ENCODE measurements at regions not wholly inside any gene's neighbourhood (a gene's known extent, or its start where the extent isn't known, plus 50 kb on each side); places are given as distances from the start of the nearest gene placed in this dataset.
"Not testable (repeated sequence)": the region's sequence is repeated elsewhere in the genome, so short reads cannot be mapped to it uniquely, and the experiment has no call there.

DNA sequence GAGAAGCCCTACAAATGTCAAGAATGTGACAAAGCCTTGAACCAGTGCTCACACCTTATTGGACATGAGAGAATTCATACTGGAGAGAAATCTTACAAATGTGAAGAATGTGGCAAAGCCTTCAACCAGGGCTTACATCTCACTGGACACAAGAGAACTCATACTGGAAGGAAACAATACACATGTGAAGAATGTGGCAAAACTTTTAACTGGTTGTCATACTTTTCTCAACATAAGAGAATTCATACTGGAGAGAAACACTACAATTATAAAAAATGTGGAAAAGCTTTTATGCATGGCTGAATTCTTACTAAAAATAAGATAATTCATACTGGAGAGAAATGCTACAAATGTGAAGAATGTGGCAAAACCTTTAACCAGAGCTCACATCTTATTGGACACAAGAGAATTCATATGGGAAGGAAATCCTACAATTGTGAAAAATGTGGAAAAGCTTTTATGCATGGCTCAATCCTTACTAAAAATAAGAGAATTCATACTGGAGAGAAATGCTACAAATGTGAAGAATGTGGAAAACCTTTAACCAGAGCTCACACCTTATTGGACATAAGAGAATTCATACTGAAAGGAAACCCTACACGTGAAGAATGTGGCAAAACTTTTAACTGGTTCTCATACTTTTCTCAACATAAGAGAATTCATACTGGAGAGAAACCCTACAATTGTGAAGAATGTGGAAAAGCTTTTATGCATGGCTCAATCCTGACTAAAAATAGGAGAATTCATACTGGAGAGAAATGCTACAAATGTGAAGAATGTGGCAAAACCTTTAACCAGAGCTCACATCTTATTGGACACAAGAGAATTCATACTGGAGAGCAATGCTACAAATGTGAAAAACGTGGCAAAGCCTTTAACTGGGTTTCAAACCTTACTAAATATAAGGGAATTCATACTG lies 350.6 kb upstream of the NUPR2 start:
- not testable (repeated sequence) for DNase-seq (ENCODE audit: low spot score)

DNA sequence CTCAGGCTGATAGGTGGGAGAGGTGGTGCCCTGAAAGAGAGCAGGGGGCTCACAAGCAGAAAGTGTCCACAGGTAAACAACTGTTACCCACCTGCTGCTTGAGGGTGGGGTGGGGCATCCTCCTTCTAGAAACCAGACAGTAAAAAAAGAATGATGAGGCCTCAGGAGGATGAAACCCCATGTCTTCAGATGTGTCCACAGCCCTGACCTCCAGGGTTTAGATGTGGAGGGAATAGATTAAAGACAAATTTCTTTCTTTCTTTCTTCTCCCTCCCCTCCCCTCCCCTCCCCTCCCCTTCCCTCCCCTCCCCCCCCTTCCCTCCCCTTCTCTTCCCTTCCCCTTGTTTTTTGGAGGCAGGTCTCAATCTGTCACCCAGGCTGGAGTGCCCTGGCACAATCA lies 333.5 kb upstream of the NUPR2 start:
- DNase-seq (ENCODE audit: low spot score), result no peak

GRCh38 chr7:56447864-56448693 lies 331.9 kb upstream of the NUPR2 start:
- peak; percentile 2 for DNase-seq (ENCODE audit: low spot score)

DNA sequence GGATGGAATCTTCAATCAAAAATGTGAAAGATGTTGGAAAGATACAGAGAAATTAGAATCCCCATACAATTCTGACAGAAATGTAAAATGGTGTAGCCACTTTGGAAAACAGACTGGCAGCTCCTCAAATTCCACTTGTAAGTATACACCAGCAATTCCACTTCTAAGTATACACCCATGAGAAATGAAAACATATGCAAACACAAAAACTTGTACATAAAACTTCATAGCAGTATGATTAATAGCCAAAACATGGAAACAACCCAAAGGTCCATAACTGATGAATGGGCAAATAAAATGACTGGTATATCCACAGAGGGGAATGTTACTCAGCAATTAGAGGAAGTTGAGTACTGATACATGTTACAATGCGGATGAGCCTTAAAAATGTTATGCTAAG lies 304.3 kb upstream of the NUPR2 start:
- DNase-seq (ENCODE audit: low spot score), result not testable (repeated sequence)

DNA sequence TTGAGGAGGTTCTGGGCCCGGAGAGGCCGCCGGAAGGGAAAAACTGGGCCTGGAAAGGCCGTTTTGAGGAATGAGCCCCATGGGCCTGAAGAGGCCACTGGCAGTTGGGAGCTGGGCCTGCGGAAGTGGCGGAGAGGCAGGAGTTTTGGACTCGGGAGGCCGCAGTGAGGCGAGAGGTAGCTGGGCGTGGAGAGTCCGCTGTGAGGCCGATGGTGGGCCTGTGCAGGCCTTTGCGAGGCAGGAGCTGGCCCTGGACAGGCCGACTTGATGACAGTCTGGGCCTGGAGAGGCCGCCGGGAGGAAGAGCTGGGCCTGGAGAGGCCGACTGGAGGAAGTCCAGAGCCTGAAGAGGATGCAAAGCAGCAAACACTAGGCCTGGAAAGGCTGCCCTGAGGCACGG lies 259.0 kb upstream of the NUPR2 start:
- no peak for DNase-seq (ENCODE audit: low spot score)

- not testable (repeated sequence) for DNase-seq (ENCODE audit: low spot score)
These were observed 258.4 kb upstream of the NUPR2 start for GRCh38 chr7:56374666-56375065.

GRCh38 chr7:56373314-56373713 lies 257.1 kb upstream of the NUPR2 start:
- peak; percentile 78 for DNase-seq (ENCODE audit: low spot score)

DNA sequence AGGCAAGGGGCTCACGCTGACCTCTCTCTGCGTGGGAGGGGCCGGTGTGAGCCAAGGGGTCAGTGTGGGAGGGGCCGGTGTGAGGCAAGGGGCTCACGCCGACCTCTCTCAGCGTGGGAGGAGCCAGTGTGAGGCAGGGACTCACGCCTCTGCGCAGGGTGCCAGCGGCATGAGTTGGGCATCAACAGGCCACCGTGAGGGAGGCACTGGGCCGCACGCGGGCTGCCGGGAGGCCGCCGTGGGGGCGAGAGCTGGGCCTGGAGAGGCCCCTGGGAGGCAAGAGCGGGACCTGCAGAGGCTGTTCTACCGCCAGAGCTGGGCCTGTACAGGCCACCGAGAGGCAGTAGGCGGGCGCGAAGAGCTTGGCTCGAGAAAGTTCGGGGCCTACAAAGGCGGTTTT lies 255.6 kb upstream of the NUPR2 start:
- DNase-seq (ENCODE audit: low spot score), result not testable (repeated sequence)

- not testable (repeated sequence) for DNase-seq (ENCODE audit: low spot score)
These were observed 254.1 kb upstream of the NUPR2 start for GRCh38 chr7:56370208-56370872.

DNA sequence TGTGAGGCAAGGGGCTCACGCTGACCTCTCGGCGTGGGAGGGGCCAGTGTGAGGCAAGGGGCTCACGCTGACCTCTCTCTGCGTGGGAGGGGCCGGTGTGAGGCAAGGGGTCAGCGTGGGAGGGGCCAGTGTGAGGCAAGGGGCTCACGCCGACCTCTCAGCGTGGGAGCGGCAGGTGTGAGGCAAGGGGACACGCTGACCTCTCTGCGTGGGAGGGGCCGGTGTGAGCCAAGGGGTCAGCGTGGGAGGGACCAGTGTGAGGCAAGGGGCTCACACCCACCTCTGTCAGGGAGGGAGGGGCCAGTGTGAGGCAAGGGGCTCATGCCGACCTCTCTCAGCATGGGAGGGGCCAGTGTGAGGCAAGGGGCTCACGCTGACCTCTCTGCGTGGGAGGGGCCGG lies 251.7 kb upstream of the NUPR2 start:
- not testable (repeated sequence) for DNase-seq (ENCODE audit: low spot score)

GRCh38 chr7:56367411-56367810 lies 251.2 kb upstream of the NUPR2 start:
- DNase-seq (ENCODE audit: low spot score), result not testable (repeated sequence)

DNA sequence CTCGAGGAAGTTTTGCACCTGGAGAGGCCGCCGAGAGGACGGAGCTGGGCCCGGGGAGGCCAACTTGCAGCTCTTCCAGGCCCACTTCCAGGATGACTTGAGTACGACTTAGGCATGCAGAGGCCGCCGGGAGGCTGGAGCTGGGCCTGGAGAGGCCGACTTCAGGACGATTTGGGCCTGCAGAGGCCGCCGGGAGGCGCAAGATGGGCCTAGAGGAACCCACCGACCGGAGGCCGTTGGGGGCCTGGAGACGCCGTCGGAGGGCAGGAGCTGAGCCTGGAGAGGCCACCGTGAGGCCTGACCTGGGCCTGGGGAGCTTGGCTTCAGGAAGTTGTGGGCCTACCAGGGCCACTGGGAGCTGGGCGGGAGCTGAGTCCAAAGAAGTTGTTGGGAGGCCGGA lies 250.5 kb upstream of the NUPR2 start:
- not testable (repeated sequence) for DNase-seq (ENCODE audit: low spot score)

GRCh38 chr7:56352576-56352975 lies 236.4 kb upstream of the NUPR2 start:
- not testable (repeated sequence) for DNase-seq (ENCODE audit: low spot score)

- not testable (repeated sequence) for DNase-seq (ENCODE audit: low spot score)
These were observed 235.0 kb upstream of the NUPR2 start for GRCh38 chr7:56351181-56351580.

GRCh38 chr7:56348311-56348710 lies 232.1 kb upstream of the NUPR2 start:
- not testable (repeated sequence) for DNase-seq (ENCODE audit: low spot score)

GRCh38 chr7:56328327-56328726 lies 212.1 kb upstream of the NUPR2 start:
- not testable (repeated sequence) for DNase-seq (ENCODE audit: low spot score)

DNA sequence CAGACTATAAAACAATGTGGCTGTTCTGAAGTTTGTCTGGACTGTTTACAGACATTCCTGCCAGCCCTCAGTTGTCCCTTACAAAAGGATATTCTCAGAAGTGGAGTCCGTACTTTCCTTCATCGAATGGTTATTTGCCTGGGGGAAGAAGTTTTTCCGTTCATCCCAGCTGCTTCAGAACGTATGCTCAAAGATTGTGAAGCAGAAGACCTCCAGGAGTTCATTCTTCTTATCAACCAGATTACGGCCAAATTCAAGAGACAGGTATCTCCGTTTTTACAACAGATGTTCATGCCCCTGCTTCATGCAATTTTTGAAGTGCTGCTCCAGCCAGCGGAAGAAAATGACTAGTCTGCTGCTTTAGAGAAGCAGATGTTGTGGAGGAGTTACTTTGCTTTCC lies 174.3 kb upstream of the NUPR2 start:
- DNase-seq (ENCODE audit: low spot score), result no peak

DNA sequence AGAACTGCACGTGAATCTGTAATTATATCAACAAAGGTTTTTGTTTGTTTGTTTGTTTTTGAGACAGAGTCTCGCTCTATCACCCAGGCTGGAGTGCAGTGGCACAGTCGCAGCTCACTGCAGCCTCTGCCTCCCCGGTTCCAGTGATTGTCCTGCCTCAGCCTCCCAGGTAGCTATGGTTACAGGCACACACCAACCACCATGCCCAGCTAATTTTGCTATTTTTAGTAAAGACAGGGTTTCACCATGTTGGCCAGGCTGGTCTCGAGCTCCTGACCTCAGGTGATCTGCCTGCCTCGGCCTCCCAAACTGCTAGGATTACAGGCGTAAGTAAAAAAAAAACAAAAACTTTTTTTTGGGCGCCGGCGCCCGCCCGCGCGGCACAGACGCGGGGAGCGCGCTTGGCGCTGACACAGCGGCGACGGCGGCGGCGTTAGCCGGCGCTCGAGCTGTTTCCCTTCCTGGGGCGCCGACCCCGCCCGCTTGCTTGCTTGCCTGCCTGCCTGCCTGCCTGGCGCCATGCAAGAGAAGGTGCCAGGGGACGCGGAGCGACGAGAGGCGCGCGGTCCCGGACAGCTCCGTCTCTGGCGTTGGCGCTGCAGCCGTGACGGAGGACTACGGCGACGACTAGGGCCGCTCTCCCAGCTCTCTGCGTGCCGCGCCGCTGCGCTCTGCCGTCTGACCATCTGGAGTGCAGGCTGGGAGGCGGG lies 171.4 kb upstream of the NUPR2 start:
- DNase-seq (ENCODE audit: low spot score), result peak; percentile 39

DNA sequence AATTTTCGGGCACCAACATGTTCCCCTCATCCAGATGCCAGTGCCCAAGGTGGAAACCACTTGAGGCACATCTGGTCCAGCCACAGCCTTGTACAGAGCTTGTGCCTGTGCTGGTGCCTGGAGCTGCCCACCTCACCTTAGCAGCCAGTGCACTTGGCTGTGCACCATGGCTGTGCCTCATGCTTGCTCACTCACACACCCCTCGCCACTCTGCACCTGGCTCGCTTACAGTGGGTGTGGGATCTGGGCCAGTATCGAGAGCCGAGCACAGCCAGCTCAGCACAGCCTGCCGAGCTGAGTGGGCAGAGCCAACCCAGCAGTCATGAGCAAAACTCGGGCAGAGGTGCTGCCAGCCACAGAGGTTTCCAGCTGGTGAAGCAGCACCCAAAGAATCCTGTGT lies 139.9 kb upstream of the NUPR2 start:
- no peak for DNase-seq (ENCODE audit: low spot score)

DNA sequence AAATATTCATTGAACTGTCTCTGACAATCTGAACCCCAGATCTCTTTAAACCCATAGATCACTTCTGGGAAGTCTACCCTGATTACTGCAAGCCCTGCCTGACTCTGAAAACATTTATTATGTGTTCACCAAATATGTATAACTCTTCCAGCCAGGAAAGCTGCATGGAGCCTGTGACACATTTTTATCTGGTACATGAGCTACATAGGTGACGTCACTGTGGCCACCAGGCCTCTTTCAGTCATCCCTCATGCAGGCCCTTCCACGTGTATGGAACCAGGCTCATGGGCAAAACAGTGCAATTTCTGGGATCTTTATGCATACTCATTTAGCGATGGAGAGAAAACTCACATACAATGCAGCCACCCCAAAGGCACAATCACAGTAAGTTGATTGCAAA lies 133.9 kb upstream of the NUPR2 start:
- no peak for DNase-seq (ENCODE audit: low spot score)

DNA sequence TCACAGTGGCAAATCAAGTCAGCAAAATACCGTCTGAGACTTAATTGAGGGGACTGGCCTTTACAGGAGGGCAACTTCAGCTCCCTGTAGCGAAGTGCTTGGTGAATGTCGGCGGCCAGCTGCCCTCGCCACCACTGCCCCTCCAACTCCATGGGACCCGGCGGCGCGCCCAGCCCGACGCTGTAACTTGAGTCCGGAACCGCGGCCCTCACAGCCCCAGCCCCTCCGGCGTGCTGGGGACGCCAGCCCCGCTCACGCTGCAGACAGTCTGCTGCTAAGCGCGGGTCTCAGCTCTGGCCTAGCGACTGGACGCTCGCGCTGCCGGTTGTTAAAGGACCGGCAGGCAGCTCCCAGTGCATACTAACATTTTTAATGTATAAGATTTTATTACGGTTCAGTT lies 113.4 kb upstream of the NUPR2 start:
- DNase-seq (ENCODE audit: low spot score), result no peak

DNA sequence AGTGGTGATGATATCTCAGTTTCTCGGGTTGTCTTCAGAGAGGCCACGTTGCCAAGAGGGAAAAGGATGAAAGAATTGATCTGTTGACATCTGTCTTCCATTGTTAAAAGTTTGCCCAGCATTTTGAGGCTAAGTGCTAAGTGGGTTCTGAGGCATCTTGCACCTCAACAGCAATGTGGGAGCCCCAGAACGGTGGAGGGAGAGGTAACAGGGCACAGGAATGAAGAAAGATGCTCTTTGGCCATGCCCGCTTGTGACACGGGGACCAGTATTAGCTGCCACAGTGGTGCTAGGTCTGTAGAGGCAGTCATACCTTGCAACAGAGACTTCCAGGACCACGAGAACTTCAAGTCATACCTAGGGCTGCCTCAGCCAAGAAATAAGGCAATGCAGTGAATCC lies 106.6 kb upstream of the NUPR2 start:
- DNase-seq (ENCODE audit: low spot score), result no peak

All from Ammon's horn (tissue), 1 donor.